ENCODE measurements at regions not wholly inside any gene's neighbourhood (a gene's known extent, or its start where the extent isn't known, plus 50 kb on each side); places are given as distances from the start of the nearest gene placed in this dataset.

DNA sequence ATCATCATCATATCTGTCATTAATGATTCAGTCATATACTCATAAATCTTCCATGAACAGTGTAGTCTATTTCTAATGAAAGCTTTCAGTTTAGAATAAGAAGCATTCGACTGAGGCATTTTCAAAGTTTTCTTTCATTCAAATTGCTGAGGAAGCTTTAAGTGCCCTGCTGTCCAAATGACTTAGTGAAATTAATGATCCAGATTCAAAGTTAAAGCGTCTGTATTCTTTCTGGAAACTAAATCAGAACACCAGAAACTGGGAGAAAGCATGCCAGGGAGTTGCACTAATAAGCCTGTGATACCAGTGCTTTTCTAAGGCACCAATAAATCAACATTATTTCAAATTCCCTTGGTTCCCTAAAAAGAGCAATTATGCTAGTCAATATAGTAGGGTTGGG is 367.8 kb upstream of the ANO5 start:
- no peak for DNase-seq (ENCODE audit: low spot score)
- TF ChIP-seq, protein P1, sequence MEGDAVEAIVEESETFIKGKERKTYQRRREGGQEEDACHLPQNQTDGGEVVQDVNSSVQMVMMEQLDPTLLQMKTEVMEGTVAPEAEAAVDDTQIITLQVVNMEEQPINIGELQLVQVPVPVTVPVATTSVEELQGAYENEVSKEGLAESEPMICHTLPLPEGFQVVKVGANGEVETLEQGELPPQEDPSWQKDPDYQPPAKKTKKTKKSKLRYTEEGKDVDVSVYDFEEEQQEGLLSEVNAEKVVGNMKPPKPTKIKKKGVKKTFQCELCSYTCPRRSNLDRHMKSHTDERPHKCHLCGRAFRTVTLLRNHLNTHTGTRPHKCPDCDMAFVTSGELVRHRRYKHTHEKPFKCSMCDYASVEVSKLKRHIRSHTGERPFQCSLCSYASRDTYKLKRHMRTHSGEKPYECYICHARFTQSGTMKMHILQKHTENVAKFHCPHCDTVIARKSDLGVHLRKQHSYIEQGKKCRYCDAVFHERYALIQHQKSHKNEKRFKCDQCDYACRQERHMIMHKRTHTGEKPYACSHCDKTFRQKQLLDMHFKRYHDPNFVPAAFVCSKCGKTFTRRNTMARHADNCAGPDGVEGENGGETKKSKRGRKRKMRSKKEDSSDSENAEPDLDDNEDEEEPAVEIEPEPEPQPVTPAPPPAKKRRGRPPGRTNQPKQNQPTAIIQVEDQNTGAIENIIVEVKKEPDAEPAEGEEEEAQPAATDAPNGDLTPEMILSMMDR (IDR thresholded peaks at IDR 0.05; ENCODE audit: poor library complexity, severe bottlenecking), result no peak

DNA sequence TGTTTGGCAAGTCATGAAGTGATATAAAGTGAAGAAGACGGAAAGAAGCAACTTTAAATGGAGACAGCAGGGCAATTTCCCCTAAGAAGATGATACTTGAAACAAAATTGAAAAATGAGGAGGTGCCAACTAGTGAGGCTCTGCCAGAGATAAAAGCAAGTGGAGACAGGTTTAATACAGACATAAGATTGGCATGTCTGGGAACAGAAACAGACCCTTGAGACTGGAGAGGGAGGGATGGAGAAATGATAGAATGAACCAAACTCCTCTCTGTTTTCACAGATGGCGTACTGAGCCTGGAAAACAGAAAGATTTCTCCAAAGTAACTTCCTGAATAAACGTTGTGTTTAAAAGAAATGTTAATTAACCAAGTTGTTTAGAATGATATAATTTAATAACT is 354.5 kb upstream of the ANO5 start:
- H3K36me3 ChIP-seq (ENCODE audit: low read depth), result no peaks in the 10 kb centered on the region
- ATAC-seq (ENCODE audit: low read depth) (no peak), DNase-seq (ENCODE audit: low spot score) (no peak)
- H3K4me3 ChIP-seq (ENCODE audit: severe bottlenecking), result no peak overlapping the region
- no peaks in the 10 kb centered on the region for H3K9me3 ChIP-seq (ENCODE audit: severe bottlenecking)
- no peaks in the 10 kb centered on the region for H3K27me3 ChIP-seq (ENCODE audit: insufficient read depth, poor library complexity, severe bottlenecking)
- H3K27ac ChIP-seq (ENCODE audit: poor library complexity, severe bottlenecking), result no peak overlapping the region
- TF ChIP-seq, protein P1 (IDR thresholded peaks at IDR 0.05; ENCODE audit: poor library complexity, severe bottlenecking), result no peak
- no peaks in the 10 kb centered on the region for H3K4me1 ChIP-seq (ENCODE audit: insufficient read depth, poor library complexity, severe bottlenecking)

More for the DNA sequence above, 367.8 kb upstream of the ANO5 start:
- Histone ChIP-seq H3K4me3 (ENCODE audit: severe bottlenecking) (no peak overlapping the region), H3K27me3 (ENCODE audit: insufficient read depth, poor library complexity, severe bottlenecking) (no peaks in the 10 kb centered on the region), H3K4me1 (ENCODE audit: insufficient read depth, poor library complexity, severe bottlenecking) (no peaks in the 10 kb centered on the region), H3K27ac (ENCODE audit: poor library complexity, severe bottlenecking) (no peak overlapping the region), H3K9me3 (ENCODE audit: severe bottlenecking) (no peaks in the 10 kb centered on the region), H3K36me3 (ENCODE audit: low read depth) (no peaks in the 10 kb centered on the region)
- no peak for ATAC-seq (ENCODE audit: low read depth)

DNA sequence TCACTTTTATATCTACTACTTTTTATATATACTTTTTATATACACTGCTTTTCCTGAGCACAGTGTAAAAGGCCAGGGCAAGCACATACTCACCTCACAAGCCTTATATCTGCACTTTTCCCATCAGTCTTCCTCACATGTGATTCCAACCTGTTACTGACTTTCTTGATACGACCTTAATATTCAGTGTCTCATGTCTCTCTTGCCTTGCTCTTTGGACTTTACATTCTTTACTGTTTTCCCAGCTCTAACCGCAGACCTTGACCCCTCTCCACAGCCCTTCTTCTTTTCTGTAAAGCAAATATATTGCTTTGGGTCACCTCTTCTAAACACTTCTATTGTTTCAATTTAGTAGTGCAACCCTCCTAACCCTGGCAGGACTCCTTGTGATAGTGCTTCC is 353.1 kb upstream of the ANO5 start:
- no peaks in the 10 kb centered on the region for H3K9me3 ChIP-seq (ENCODE audit: severe bottlenecking)

DNA sequence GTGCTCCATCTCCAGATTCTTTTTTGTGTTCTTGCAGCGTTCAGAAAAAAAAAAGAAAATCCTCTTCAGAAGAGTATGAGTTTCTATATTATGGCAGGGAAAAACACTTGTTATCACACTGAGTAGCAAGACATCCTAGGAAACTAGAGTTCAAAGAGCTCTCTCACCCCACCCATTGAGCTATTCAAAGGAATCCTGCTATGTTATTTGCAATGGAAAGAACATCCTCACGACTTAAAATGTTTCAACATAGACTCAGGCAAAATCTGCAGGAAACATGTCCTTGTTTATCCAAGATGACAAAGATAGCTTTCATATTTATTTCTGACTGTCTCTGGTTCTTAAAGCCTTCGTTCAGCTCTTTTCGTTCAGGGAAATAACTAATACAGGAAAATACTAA is 331.6 kb upstream of the ANO5 start:
- DNase-seq (ENCODE audit: low spot score) (no peak), ATAC-seq (ENCODE audit: low read depth) (no peak)
- no peaks in the 10 kb centered on the region for H3K27me3 ChIP-seq (ENCODE audit: insufficient read depth, poor library complexity, severe bottlenecking)
- no peak overlapping the region for H3K27ac ChIP-seq (ENCODE audit: poor library complexity, severe bottlenecking)
- TF ChIP-seq, protein P1 (IDR thresholded peaks at IDR 0.05; ENCODE audit: poor library complexity, severe bottlenecking), result no peak
- no peak overlapping the region for H3K4me3 ChIP-seq (ENCODE audit: severe bottlenecking)
- no peaks in the 10 kb centered on the region for H3K4me1 ChIP-seq (ENCODE audit: insufficient read depth, poor library complexity, severe bottlenecking)
- H3K9me3 ChIP-seq (ENCODE audit: severe bottlenecking), result no peaks in the 10 kb centered on the region
- no peaks in the 10 kb centered on the region for H3K36me3 ChIP-seq (ENCODE audit: low read depth)

More for the DNA sequence above, 353.1 kb upstream of the ANO5 start:
- no peaks in the 10 kb centered on the region for H3K27me3 ChIP-seq (ENCODE audit: insufficient read depth, poor library complexity, severe bottlenecking)
- H3K4me3 ChIP-seq (ENCODE audit: severe bottlenecking), result no peak overlapping the region
- no peak overlapping the region for H3K27ac ChIP-seq (ENCODE audit: poor library complexity, severe bottlenecking)
- TF ChIP-seq, protein P1 (IDR thresholded peaks at IDR 0.05; ENCODE audit: poor library complexity, severe bottlenecking), result no peak
- no peaks in the 10 kb centered on the region for H3K4me1 ChIP-seq (ENCODE audit: insufficient read depth, poor library complexity, severe bottlenecking)
- no peak for DNase-seq (ENCODE audit: low spot score)
- no peak for ATAC-seq (ENCODE audit: low read depth)
- no peaks in the 10 kb centered on the region for H3K36me3 ChIP-seq (ENCODE audit: low read depth)

- H3K4me3 ChIP-seq (ENCODE audit: severe bottlenecking), result no peak overlapping the region
- TF ChIP-seq, protein P1 (IDR thresholded peaks at IDR 0.05; ENCODE audit: poor library complexity, severe bottlenecking), result no peak
- no peaks in the 10 kb centered on the region for H3K4me1 ChIP-seq (ENCODE audit: insufficient read depth, poor library complexity, severe bottlenecking)
- H3K36me3 ChIP-seq (ENCODE audit: low read depth), result no peaks in the 10 kb centered on the region
- ATAC-seq (ENCODE audit: low read depth) (no peak), DNase-seq (ENCODE audit: low spot score) (no peak)
- H3K9me3 ChIP-seq (ENCODE audit: severe bottlenecking), result no peaks in the 10 kb centered on the region
- no peaks in the 10 kb centered on the region for H3K27me3 ChIP-seq (ENCODE audit: insufficient read depth, poor library complexity, severe bottlenecking)
- H3K27ac ChIP-seq (ENCODE audit: poor library complexity, severe bottlenecking), result no peak overlapping the region
These were observed 327.3 kb upstream of the ANO5 start for GRCh38 chr11:21865541-21865940.
